Prostate gland (tissue), 2 donors: ENCODE measurements at regions not wholly inside any gene's neighbourhood (a gene's known extent, or its start where the extent isn't known, plus 50 kb on each side); places are given as distances from the start of the nearest gene placed in this dataset.

Experiments
- CTCF ChIP-seq, 4 experiments: fragments of 200-600 bp in 2 of 4; fragments of 450-650 bp in 2 of 4; sonication (generic) in 2 of 4; IDR thresholded peaks; 1 replicate in 3 of 4; 2 replicates in 1 of 4; pipeline ENCODE4 v1.5.1; 2016 to 2019; ENCODE audit warnings: antibody characterized with exemption in 4 of 4, mild to moderate bottlenecking in 2 of 4, moderate library complexity in 2 of 4
- POLR2A ChIP-seq: fragments of 450-650 bp; IDR thresholded peaks from one replicate; pipeline ENCODE4 v1.6.1; 2016; ENCODE audit warnings: antibody characterized with exemption, mild to moderate bottlenecking

GRCh38 chr9:135409286-135410200 is 70.0 kb upstream of the PPP1R26 start:
- no peak for TF ChIP-seq POLR2A
- TF ChIP-seq CTCF (IDR thresholded peaks at IDR 0.05): no peak
